ENCODE measurements at regions not wholly inside any gene's neighbourhood (a gene's known extent, or its start where the extent isn't known, plus 50 kb on each side); places are given as distances from the start of the nearest gene placed in this dataset.

GRCh38 chr10:2326411-2326810, 589.1 kb upstream of the ADARB2 start:
- TF ChIP-seq CTCF (conservative IDR thresholded peaks at IDR 0.05; ENCODE audit: low read depth in 2 of 2) (no peak), POLR2AphosphoS5 (IDR thresholded peaks at IDR 0.05; ENCODE audit: low read depth) (no peak), EZH2 (IDR thresholded peaks at IDR 0.05; ENCODE audit: low read depth, unreplicated experiment) (no peak), REST (IDR thresholded peaks at IDR 0.05; ENCODE audit: unreplicated experiment) (no peak), JUNB (IDR thresholded peaks at IDR 0.05; ENCODE audit: unreplicated experiment) (no peak), EZH2phosphoT487 (IDR thresholded peaks at IDR 0.05; ENCODE audit: unreplicated experiment) (no peak), ZNF114 (CRISPR knock-in tag; IDR thresholded peaks at IDR 0.05) (no peak), ETS1 (IDR thresholded peaks at IDR 0.05) (no peak), CREB1 (CRISPR knock-in tag; IDR thresholded peaks at IDR 0.05; ENCODE audit: low read depth) (no peak), NANOG (IDR thresholded peaks at IDR 0.05; ENCODE audit: borderline replicate concordance) (no peak), STAT1 (IDR thresholded peaks at IDR 0.05; ENCODE audit: unreplicated experiment) (no peak), ZNF462 (CRISPR knock-in tag; IDR thresholded peaks at IDR 0.05) (no peak)
